Stimulated activated CD8-positive, alpha-beta memory T cell treated with anti-CD3 and anti-CD28 coated beads, Interleukin-4, amount 100 ng/mL, for 4 hours (primary cell): ENCODE measurements at regions not wholly inside any gene's neighbourhood (a gene's known extent, or its start where the extent isn't known, plus 50 kb on each side); places are given as distances from the start of the nearest gene placed in this dataset.

Experiments used
- DNase-seq, 2 donors: peaks; one replicate each; pipeline ENCODE4 v3.0.0-alpha.2; 2020; ENCODE audit warnings: low read depth in 2 of 2, low spot score in 1 of 2

DNA sequence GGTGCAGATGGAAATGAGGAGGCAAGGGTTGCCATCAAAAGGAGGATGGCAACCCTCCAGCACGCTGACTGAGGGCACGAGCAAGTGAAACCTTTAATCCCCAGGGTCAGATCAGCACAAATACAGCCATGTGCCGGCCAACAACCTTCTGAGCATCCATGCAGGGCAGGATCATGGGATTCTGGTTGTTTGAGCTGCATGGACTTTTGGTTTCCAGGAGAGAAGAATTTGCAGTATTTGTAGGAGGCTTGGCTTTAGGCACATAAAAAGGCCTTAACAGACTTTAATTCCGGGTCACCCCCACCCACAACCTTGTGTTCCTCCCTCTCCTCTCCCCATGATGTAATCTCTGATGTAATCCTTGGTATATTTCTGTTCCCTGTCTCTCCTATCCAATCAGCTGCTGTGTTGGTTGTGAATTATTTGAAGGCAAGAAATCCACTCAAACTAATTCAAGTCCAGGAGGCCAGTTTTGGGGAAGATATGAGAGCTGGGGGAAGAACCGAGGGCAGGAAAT is 254.3 kb downstream of the SHQ1 start:
- no peak for DNase-seq

DNA sequence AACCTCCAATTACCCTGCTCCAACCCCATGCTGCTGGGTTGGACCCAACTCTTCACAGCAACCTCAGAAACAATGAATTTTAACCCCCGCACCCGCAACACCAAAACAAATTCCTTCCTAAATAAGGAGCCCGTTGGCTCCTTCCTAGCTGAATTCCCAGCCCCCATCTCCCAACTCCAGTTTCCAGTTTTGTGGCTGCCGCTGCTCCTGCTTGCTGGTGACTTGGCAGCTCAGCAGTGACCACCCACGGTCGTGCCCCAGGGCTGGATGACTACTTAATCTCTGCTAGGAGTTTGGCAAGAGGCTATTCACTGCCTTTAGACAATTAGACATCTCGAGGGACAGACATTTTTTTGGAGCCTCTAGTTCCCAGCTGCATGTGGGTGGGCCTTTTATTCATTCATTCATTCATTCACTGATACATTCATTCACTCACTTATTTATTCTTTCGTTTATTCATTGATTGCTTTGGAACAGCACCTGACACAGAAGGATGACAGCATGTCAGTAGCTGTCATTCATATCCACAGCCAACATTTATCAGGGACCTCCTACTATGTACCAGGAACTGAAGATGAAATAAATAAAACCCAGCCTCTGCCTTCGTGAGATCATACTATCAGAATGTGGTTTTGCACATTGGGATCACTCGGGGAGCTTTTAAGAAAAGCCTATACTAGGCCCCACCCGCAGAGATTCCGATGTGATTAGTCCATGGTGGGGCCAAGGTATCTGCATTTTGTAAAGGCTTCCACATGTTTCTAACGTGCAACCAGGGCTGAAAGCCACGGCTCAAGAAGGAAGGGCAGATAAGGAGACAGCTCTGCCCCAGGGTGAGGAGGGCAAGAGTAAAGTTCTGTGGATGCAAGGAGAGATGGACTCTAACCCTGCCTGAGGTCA is 256.5 kb downstream of the SHQ1 start:
- no peak for DNase-seq

DNA sequence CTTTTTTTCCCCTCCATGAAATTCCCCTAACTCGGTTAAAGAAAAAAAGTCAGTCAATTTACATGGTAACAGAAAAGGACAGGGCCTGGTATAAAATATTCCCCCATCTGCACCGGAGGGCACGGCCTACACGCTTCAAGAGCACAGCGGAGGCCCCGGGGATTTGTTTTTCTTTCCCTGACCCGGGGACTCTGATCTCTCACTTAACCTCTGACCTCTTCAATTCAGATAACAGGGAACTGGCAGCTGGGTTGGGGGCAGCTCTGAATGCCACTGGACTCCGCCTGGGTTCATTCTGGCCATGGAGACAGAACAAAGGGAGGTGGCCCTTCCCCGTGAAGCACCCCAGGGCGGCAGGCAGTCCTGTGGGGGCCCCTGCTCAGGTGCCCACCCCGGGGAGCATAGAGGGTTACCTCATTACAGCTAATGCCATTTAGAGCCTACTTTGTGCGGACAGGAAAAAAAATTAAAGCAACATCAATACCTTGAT is 257.5 kb downstream of the SHQ1 start:
- no peak for DNase-seq

- no peak for DNase-seq
Measured at GRCh38 chr3:72587282-72587681, 261.0 kb downstream of the SHQ1 start.

- DNase-seq, result no peak
Measured at GRCh38 chr3:72586694-72587093, 261.6 kb downstream of the SHQ1 start.

DNA sequence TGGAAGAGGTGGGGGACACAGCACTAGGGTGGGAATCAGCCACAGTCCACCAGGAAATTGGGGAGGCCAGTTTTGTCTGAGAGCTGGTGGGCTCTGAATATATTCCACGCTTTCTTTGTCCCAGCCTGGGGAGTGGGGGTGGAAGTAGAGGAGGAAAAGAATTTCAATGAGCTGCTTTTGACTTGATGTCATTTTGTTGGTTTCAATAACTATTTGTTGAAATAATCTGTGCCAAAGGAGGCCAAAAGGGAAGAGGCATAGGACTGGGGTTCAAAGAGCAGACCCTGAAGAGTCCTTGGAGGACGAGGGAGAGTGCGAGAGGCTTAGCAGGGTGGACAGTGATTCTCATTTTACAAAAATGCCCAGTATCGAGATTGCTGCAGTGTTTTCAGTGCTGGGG is 262.3 kb downstream of the SHQ1 start:
- DNase-seq, result no peak

DNA sequence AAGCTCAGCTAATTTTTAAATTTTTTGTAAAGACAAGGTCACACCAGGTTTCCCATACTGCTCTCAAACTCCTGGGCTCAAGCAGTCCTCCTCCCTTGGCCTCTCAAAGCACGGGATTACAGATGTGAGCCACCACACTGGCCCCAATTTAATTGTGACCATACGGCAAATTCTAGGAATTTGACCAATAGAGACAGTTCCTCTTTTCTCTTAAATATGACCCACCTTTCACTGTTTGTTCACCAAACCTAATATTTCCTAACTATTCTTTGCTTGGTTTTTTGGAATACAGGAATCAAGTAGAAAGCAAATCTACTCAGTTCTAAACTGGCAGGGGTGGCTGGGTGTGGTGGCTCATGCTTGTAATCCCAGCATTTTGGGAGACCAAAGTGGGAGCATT is 264.0 kb downstream of the SHQ1 start:
- no peak for DNase-seq

DNA sequence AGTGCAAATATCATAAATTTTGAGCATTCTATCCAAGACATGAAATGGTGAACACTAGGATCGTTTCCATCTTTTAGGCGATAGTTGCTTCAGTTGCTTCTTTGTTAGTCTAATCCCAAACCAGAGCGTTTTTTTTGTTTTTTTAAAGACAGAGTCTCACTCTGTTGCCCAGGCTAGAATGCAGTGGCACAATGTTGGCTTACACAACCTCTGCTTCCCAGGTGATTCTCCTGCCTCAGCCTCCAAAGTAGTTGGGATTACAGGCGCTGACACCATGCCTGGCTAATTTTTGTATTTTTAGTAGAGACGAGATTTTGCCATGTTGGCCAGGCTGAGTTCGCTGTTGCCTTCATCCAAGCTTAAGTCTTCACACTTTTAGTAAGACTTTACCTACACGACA is 265.3 kb downstream of the SHQ1 start:
- no peak for DNase-seq

GRCh38 chr3:72582211-72582878 is 265.9 kb downstream of the SHQ1 start:
- DNase-seq, result no peak

DNA sequence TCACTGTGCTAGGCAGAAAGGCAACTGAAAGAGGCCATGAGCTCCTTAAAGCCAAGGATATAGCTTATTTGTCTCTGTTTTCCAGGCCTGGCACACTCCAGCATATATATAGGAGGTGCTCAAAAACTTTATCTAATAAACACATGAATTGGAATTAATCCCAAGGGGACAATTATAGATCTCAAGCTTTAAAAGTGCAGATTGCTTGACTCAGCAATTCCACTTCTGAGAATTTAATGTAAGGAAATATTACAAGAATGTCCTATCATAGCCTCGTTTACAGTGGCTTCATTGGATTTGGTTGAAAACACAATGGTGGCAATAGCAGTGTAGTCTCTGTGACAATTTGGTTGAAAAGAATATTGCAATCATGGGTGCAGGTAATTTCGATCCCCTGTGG is 267.3 kb downstream of the SHQ1 start:
- DNase-seq, result no peak

DNA sequence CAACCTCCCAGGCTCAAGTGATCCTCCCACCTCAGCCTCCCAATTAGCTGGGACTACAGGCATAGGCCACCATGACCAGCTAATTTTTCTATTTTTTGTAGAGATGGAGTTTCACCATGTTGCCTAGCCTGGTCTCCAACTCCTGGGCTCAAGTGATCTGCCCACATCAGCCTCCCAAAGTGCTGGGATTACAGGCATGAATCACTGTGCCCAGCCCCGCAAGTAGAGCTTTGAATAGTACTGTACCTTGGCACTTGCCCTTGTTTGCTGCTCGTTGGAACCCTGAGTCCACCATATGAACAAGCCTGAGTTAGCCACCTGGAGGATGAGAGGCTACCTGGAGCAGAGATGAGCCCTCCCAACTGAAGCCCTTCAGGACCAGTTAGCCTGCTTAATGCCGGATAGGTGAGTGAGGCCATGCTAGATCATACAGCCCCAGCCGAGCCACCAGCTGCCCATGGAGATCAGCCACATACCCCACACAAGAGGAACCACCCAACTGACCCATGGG is 267.9 kb downstream of the SHQ1 start:
- DNase-seq, result no peak

DNA sequence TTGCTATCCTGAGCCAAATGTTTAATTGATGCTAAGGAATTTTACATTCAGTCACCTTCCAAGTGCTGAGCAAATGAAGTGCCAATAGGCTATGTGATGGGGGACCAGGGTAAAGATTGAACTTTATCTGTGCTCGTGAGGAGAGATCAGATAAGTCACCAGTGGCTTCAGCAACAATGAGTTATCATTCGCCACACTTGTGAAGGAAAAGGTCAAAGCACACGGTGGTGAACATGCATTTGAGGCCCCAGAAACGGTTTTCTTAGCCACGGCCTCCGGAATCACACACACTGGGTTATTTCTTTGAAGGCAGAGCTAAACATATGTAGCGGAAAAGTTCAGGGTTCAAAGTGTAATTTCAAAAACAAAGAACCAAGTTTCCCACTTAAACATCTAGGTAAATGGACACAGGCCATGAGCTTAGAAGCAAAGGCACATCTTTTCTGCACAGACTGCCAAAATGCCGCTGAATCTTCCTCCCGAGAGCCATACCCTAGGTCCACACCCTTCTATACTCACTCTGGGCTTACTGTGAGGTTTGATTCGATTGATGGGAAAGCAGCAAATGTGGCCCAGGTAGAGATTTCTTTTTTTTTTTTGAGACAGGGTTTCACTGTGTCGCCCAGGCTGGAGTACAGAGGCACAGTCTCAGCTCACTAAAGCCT is 268.5 kb downstream of the SHQ1 start:
- DNase-seq, result no peak

- DNase-seq, result no peak
Measured at GRCh38 chr3:72579191-72579580, 269.1 kb downstream of the SHQ1 start.

DNA sequence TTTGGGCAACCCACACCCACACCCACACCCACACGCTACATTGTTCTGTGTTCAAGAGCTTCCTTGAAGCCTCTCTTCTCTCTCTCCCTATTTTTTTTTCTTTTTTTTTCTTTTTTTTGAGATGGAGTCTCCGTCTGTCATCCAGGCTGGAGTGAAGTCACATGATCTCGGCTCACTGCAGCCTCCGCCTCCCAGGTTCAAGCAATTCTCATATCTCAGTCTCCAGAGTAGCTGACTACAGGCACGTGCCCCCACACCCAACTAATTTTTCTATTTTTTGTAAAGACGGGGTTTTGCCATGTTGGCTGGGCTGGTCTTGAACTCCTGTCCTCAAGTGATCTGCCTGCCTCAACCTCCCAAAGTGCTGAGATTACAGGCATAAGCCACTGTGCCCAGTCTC is 271.1 kb downstream of the SHQ1 start:
- DNase-seq, result no peak

DNA sequence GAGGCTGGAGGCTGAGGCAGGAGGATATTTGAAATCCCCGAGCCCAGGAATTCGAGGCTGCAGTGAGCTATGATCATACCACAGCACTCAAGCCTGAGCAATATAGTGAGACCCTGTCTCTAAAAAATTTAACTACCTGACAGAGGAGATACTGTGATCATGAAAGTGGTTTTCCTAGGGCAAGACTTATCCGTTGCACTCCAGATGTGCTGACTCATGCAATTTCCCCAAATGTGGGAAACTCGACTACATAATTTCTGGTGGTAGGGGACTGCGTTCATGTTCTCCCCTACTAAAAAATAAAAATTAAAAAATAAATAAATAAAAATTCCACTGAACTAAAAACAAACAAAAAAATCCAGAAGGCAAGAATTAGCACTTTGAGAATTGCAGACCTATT is 271.7 kb downstream of the SHQ1 start:
- no peak for DNase-seq

GRCh38 chr3:72574144-72574543 is 274.1 kb downstream of the SHQ1 start:
- DNase-seq, result no peak

- no peak for DNase-seq
Measured at GRCh38 chr3:72573051-72573450, 275.2 kb downstream of the SHQ1 start.

GRCh38 chr3:72572489-72573007 is 275.7 kb downstream of the SHQ1 start:
- no peak for DNase-seq

DNA sequence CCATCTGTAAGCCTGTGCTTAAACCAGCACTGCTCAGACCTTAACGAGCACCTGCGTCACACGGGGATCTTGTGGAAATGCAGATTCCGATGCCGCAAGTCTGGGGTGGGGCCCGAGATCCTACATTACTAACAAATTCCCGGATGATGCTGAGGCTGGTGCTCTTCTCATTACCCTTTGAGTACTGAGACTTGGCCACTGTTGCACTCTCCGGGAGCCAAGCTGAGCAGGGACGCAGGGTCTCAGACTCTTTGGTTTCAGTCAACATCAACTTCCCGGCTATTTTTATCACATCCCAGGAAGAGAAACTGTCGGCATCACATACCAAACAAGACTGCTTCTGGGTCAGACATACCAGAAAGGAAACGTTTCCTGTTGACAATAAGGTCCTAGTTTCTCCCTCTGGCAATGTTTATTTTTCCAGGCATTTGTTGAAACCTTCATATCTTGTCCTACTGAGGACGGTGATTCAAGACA is 276.6 kb downstream of the SHQ1 start:
- DNase-seq, result no peak

- no peak for DNase-seq
Measured at GRCh38 chr3:72571052-72571451, 277.2 kb downstream of the SHQ1 start.

GRCh38 chr3:72569754-72570440 is 278.3 kb downstream of the SHQ1 start:
- DNase-seq, result no peak
